HepG2 (cell line): ENCODE measurements at regions not wholly inside any gene's neighbourhood (a gene's known extent, or its start where the extent isn't known, plus 50 kb on each side); places are given as distances from the start of the nearest gene placed in this dataset.

Source experiments
- ATAC-seq: fragments of 200-7000 bp; cut with Tn5 transposase; 3 replicates; pipeline ENCODE4 v1.9.1; 2020; ENCODE audit warnings: mild to moderate bottlenecking, moderate library complexity
- BruUV-seq: library from RNA; stranded (reverse); fragments of 400-500 nt; replicated peaks from 2 replicates; lab custom pipeline; 2021; lab: Mats Ljungman, UMichigan
- CTCF ChIA-PET: fragments of 300-600 bp; formaldehyde crosslinking; extraction: SDS; loops from one replicate; lab custom pipeline; 2021; ENCODE audit warnings: low total read pairs, inconsistent platforms, low intra/inter-chr PET ratio; lab: Yijun Ruan, JAX
- POLR2A ChIA-PET: fragments of 350-600 bp; sonication (Branson Sonifier 250); formaldehyde crosslinking; loops from one replicate; lab custom pipeline; 2020; ENCODE audit warnings: antibody characterized with exemption, inconsistent platforms; lab: Yijun Ruan, JAX
- DNase-seq: peaks from one replicate; pipeline ENCODE4 v3.0.0-alpha.2; 2015; ENCODE audit warnings: low spot score
- FAIRE-seq: peaks from 3 replicates; lab custom pipeline; 2011; peaks lifted over from hg19 to GRCh38; lab: Jason Lieb, UNC
- H2AFZ ChIP-seq: one replicate; pipeline ENCODE4 v1.6.1; 2011; ENCODE audit warnings: low read length, inconsistent platforms
- H3K27ac ChIP-seq: fragments of 300-600 bp; 3 replicates; pipeline ENCODE4 v1.8.0; 2011; ENCODE audit warnings: mixed run types, mild to moderate bottlenecking, mixed read lengths, low read length, inconsistent platforms; ENCODE audit not compliant: insufficient read depth; ENCODE audit errors: extremely low read length
- H3K27me3 ChIP-seq, 2 experiments: fragments of 200-600 bp in 1 of 2; 2 replicates in 1 of 2; 3 replicates in 1 of 2; pipeline versions ENCODE4 v1.6.0 to v1.8.0; 2011; ENCODE audit warnings: low read length in 2 of 2, mild to moderate bottlenecking in 2 of 2, moderate library complexity in 2 of 2, inconsistent platforms in 1 of 2; ENCODE audit not compliant: insufficient read depth in 2 of 2, control insufficient read depth in 1 of 2
- H3K36me3 ChIP-seq, 2 experiments: fragments of 200-600 bp in 1 of 2; replicated peaks in 1 of 2; 2 replicates in 1 of 2; 3 replicates in 1 of 2; pipeline versions ENCODE4 v1.5.1 to v1.8.0; 2011; ENCODE audit warnings: low read length in 2 of 2, inconsistent platforms in 1 of 2; ENCODE audit not compliant: insufficient read depth in 2 of 2, control insufficient read depth in 1 of 2
- H3K4me1 ChIP-seq: 2 replicates; pipeline ENCODE4 v1.5.1; 2012; ENCODE audit warnings: low read length, inconsistent platforms; ENCODE audit not compliant: insufficient read depth
- H3K4me2 ChIP-seq: 2 replicates; pipeline ENCODE4 v1.6.0; 2011; ENCODE audit warnings: low read depth, low read length, inconsistent platforms
- H3K4me3 ChIP-seq, 3 experiments: fragments of 200-600 bp in 1 of 3; sonication (generic), shearing (Covaris generic) in 1 of 3; replicated peaks in 1 of 3; 2 replicates each; pipeline ENCODE4 v1.5.1; 2011 to 2016; ENCODE audit warnings: low read length in 3 of 3, inconsistent platforms in 2 of 3, low read depth in 2 of 3, mild to moderate bottlenecking in 2 of 3, control low read depth in 1 of 3, mixed read lengths in 1 of 3; ENCODE audit not compliant: insufficient read depth in 1 of 3
- H3K79me2 ChIP-seq: one replicate; pipeline ENCODE4 v1.6.1; 2011; ENCODE audit warnings: low read length, inconsistent platforms; ENCODE audit not compliant: insufficient read depth
- H3K9ac ChIP-seq: 2 replicates; pipeline ENCODE4 v1.6.0; 2011; ENCODE audit warnings: mild to moderate bottlenecking, low read depth, low read length, inconsistent platforms; ENCODE audit not compliant: insufficient read depth
- H3K9me3 ChIP-seq: 2 replicates; pipeline ENCODE4 v1.5.1; 2012; ENCODE audit warnings: mild to moderate bottlenecking, low read length
- H4K20me1 ChIP-seq: 2 replicates; pipeline ENCODE4 v1.6.0; 2011; ENCODE audit warnings: inconsistent platforms, mild to moderate bottlenecking, low read length, moderate library complexity; ENCODE audit not compliant: insufficient read depth
- BRCA1 ChIP-seq: sonication (generic); formaldehyde crosslinking; IDR thresholded peaks from 2 replicates; pipeline ENCODE4 v1.4.0; 2020; ENCODE audit warnings: missing genetic modification reagents
- KDM5B ChIP-seq: sonication (generic); formaldehyde crosslinking; IDR thresholded peaks from 2 replicates; pipeline ENCODE4 v1.4.0; 2020; ENCODE audit warnings: missing genetic modification reagents, mild to moderate bottlenecking, borderline replicate concordance
- MZF1 ChIP-seq: sonication (generic); formaldehyde crosslinking; IDR thresholded peaks from 2 replicates; pipeline ENCODE4 v1.8.1; 2023; ENCODE audit warnings: mild to moderate bottlenecking, missing genetic modification reagents, borderline replicate concordance
- ZMYM3 ChIP-seq: sonication (generic); formaldehyde crosslinking; IDR thresholded peaks from 2 replicates; pipeline ENCODE4 v1.5.1; 2020; ENCODE audit warnings: mild to moderate bottlenecking, missing genetic modification reagents
- ZNF20 ChIP-seq: sonication (generic); formaldehyde crosslinking; IDR thresholded peaks from 2 replicates; pipeline ENCODE4 v1.4.0; 2020; ENCODE audit warnings: mild to moderate bottlenecking, moderate library complexity, missing genetic modification reagents
- ZNF790 ChIP-seq: sonication (generic); formaldehyde crosslinking; IDR thresholded peaks from 2 replicates; pipeline ENCODE4 v1.8.0; 2022; ENCODE audit warnings: missing genetic modification reagents, mild to moderate bottlenecking, borderline replicate concordance
- WGBS: methylation state at CpG from one replicate; pipeline ENCODE4 v1.1.6; 2017; ENCODE audit warnings: low lambda C conversion rate; 5-methylcytosine and 5-hydroxymethylcytosine counted together
- in situ Hi-C: cut with HindIII; loops from 2 replicates; pipeline ENCODE4 v1.10.0; 2017; ENCODE audit warnings: low pct_unique_long_range_greater_than_20kb; ENCODE audit not compliant: extremely low pct_ligation_motif_present
- intact Hi-C: fragments of 100-400 bp; cut with micrococcal nuclease; formaldehyde crosslinking; loops from one replicate; pipeline ENCODE4 v1.10.0; 2022; ENCODE audit not compliant: unreplicated experiment
- TF ChIP-seq, protein P1 (sequence below): sonication (generic); formaldehyde crosslinking; IDR thresholded peaks from 2 replicates; pipeline ENCODE4 v1.4.0; 2020; ENCODE audit warnings: mild to moderate bottlenecking, missing genetic modification reagents
- TF ChIP-seq, protein P2 (sequence below): sonication (generic); formaldehyde crosslinking; IDR thresholded peaks from 2 replicates; pipeline ENCODE4 v1.4.0; 2020; ENCODE audit warnings: missing genetic modification reagents, mild to moderate bottlenecking, borderline replicate concordance
- TF ChIP-seq, protein P3 (sequence below): sonication (generic); formaldehyde crosslinking; IDR thresholded peaks from 2 replicates; pipeline ENCODE4 v1.4.0; 2020; ENCODE audit warnings: mild to moderate bottlenecking, missing genetic modification reagents
- TF ChIP-seq, protein P4 (sequence below): sonication (generic); formaldehyde crosslinking; IDR thresholded peaks from 2 replicates; pipeline ENCODE4 v1.8.1; 2023; ENCODE audit warnings: mild to moderate bottlenecking, missing genetic modification reagents, borderline replicate concordance

DNA sequence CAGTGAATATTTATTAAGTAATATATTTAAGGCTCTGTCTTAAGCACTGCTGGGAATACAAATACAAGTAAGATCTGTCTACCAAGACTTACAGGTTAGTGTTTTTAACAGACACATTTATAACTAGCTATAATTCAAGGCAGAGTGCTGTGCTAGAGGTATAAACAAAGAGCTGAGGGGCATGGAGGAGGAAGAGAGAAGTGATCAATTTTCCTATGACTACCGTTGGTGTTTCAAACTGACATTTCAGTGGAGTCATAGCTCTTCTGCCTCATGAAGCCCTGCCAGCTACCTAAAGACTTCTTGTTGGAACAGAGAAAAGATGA is 79.9 kb downstream of the CYB561 start:
- H2AFZ ChIP-seq = no peak overlapping the region
- no peaks in the 10 kb centered on the region for H4K20me1 ChIP-seq
- no peaks in the 10 kb centered on the region for H3K36me3 ChIP-seq
- no peak for DNase-seq
- peaks cover 0 to 24% of the 10 kb centered on the region in 2 experiments; a peak in 3 of 5 replicates for H3K27me3 ChIP-seq
- intact Hi-C loops (no loop called here), in situ Hi-C loops (no loop called here)
- no peak overlapping the region for H3K4me2 ChIP-seq
- no peaks in the 10 kb centered on the region for H3K79me2 ChIP-seq
- H3K9me3 ChIP-seq = no peaks in the 10 kb centered on the region
- no peak overlapping the region for H3K4me3 ChIP-seq
- WGBS = 0% methylated on average over 1 of the region's 1 CpG
- no TSS peak for BruUV-seq
- no peak overlapping the region for H3K9ac ChIP-seq
- POLR2A ChIA-PET = no interaction called here
- CTCF ChIA-PET = no interaction called here
- H3K27ac ChIP-seq = no peak overlapping the region
- ATAC-seq = no peak
- FAIRE-seq = no peak
- H3K4me1 ChIP-seq = no peaks in the 10 kb centered on the region
- TF ChIP-seq, protein P1, sequence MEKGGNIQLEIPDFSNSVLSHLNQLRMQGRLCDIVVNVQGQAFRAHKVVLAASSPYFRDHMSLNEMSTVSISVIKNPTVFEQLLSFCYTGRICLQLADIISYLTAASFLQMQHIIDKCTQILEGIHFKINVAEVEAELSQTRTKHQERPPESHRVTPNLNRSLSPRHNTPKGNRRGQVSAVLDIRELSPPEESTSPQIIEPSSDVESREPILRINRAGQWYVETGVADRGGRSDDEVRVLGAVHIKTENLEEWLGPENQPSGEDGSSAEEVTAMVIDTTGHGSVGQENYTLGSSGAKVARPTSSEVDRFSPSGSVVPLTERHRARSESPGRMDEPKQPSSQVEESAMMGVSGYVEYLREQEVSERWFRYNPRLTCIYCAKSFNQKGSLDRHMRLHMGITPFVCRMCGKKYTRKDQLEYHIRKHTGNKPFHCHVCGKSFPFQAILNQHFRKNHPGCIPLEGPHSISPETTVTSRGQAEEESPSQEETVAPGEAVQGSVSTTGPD (CRISPR knock-in tag) = no peak
- no peak for TF ChIP-seq MZF1
- no peak for TF ChIP-seq ZNF20 (CRISPR knock-in tag)
- TF ChIP-seq, protein P2, sequence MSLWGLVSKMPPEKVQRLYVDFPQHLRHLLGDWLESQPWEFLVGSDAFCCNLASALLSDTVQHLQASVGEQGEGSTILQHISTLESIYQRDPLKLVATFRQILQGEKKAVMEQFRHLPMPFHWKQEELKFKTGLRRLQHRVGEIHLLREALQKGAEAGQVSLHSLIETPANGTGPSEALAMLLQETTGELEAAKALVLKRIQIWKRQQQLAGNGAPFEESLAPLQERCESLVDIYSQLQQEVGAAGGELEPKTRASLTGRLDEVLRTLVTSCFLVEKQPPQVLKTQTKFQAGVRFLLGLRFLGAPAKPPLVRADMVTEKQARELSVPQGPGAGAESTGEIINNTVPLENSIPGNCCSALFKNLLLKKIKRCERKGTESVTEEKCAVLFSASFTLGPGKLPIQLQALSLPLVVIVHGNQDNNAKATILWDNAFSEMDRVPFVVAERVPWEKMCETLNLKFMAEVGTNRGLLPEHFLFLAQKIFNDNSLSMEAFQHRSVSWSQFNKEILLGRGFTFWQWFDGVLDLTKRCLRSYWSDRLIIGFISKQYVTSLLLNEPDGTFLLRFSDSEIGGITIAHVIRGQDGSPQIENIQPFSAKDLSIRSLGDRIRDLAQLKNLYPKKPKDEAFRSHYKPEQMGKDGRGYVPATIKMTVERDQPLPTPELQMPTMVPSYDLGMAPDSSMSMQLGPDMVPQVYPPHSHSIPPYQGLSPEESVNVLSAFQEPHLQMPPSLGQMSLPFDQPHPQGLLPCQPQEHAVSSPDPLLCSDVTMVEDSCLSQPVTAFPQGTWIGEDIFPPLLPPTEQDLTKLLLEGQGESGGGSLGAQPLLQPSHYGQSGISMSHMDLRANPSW = no peak
- TF ChIP-seq, all 625 proteins: peak for 0

DNA sequence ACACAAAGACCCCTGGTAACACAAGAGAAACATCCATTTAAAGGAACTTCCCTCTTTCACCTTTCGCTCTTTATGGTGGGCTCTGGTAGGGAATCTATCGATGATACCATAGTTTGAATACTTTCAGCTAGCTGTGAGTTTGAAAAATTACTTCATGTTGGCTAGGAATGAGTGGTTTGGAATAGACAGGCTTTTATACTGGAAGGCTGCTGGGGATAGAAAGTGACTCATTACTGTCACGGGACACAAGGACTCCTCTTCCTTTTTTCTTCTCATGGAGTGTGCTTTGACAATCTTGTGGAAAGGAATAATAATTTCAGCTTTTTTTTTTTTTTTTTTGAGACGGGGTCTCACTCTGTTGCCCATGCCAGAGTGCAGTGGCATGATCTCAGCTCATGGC is 76.9 kb downstream of the CYB561 start:
- intact Hi-C loops (no loop called here), in situ Hi-C loops (no loop called here)
- WGBS = 3% methylated on average over 4 of the region's 4 CpGs
- Histone ChIP-seq H2AFZ (no peak overlapping the region), H3K9me3 (no peaks in the 10 kb centered on the region), H3K79me2 (no peaks in the 10 kb centered on the region), H3K36me3 (no peaks in the 10 kb centered on the region), H3K4me3 (no peak overlapping the region), H3K27me3 (peaks cover 0 to 17% of the 10 kb centered on the region in 2 experiments; a peak in 2 of 5 replicates), H3K4me2 (no peak overlapping the region), H3K9ac (no peak overlapping the region), H3K4me1 (no peaks in the 10 kb centered on the region), H3K27ac (no peak overlapping the region), H4K20me1 (no peaks in the 10 kb centered on the region)
- FAIRE-seq = no peak
- CTCF ChIA-PET = no interaction called here
- no peak for ATAC-seq
- POLR2A ChIA-PET = no interaction called here
- DNase-seq = no peak
- no TSS peak for BruUV-seq
- TF ChIP-seq ZMYM3 (CRISPR knock-in tag) (no peak), ZNF790 (no peak), KDM5B (CRISPR knock-in tag) (no peak), BRCA1 (CRISPR knock-in tag) (no peak)
- TF ChIP-seq, protein P3, sequence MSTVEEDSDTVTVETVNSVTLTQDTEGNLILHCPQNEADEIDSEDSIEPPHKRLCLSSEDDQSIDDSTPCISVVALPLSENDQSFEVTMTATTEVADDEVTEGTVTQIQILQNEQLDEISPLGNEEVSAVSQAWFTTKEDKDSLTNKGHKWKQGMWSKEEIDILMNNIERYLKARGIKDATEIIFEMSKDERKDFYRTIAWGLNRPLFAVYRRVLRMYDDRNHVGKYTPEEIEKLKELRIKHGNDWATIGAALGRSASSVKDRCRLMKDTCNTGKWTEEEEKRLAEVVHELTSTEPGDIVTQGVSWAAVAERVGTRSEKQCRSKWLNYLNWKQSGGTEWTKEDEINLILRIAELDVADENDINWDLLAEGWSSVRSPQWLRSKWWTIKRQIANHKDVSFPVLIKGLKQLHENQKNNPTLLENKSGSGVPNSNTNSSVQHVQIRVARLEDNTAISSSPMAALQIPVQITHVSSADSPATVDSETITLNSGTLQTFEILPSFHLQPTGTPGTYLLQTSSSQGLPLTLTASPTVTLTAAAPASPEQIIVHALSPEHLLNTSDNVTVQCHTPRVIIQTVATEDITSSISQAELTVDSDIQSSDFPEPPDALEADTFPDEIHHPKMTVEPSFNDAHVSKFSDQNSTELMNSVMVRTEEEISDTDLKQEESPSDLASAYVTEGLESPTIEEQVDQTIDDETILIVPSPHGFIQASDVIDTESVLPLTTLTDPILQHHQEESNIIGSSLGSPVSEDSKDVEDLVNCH (CRISPR knock-in tag) = no peak
- TF ChIP-seq, protein P4, sequence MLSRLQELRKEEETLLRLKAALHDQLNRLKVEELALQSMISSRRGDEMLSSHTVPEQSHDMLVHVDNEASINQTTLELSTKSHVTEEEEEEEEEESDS (CRISPR knock-in tag) = no peak
